CD8-positive, alpha-beta memory T cell (primary cell): ENCODE measurements at regions not wholly inside any gene's neighbourhood (a gene's known extent, or its start where the extent isn't known, plus 50 kb on each side); places are given as distances from the start of the nearest gene placed in this dataset.

Experiments
- CTCF ChIA-PET: fragments of 350-600 bp; sonication (Branson Sonifier 250); formaldehyde crosslinking; loops from one replicate; lab custom pipeline; 2021; ENCODE audit warnings: antibody characterized with exemption; lab: Charles Lee
- POLR2A ChIA-PET: fragments of 350-600 bp; sonication (Branson Sonifier 250); formaldehyde crosslinking; loops from one replicate; lab custom pipeline; 2021; ENCODE audit warnings: antibody characterized with exemption; lab: Charles Lee
- DNase-seq, 5 donors: peaks; one replicate each; pipeline versions ENCODE4 v3.0.0 to v3.0.0-alpha.2; 2020 to 2022; ENCODE audit warnings: mixed read lengths in 1 of 5
- H3K27ac ChIP-seq: one replicate; pipeline ENCODE4 v1.7.0; 2013; ENCODE audit warnings: low read depth, mild to moderate bottlenecking, low read length, moderate library complexity
- H3K27me3 ChIP-seq: 2 replicates; pipeline ENCODE4 v1.7.0; 2013; ENCODE audit warnings: low read length, mild to moderate bottlenecking; ENCODE audit not compliant: insufficient read depth, poor library complexity, severe bottlenecking
- H3K36me3 ChIP-seq: 2 replicates; pipeline ENCODE4 v1.7.0; 2013; ENCODE audit warnings: mild to moderate bottlenecking, low read length, moderate library complexity; ENCODE audit not compliant: insufficient read depth
- H3K4me1 ChIP-seq: 2 replicates; pipeline ENCODE4 v1.7.0; 2013; ENCODE audit warnings: mild to moderate bottlenecking, low read length, moderate library complexity; ENCODE audit not compliant: insufficient read depth
- H3K4me3 ChIP-seq: 2 replicates; pipeline ENCODE4 v1.7.0; 2013; ENCODE audit warnings: mild to moderate bottlenecking, low read length
- H3K9me3 ChIP-seq: 2 replicates; pipeline ENCODE4 v1.7.0; 2013; ENCODE audit warnings: mild to moderate bottlenecking, low read length
- H3K27ac Mint-ChIP-seq, 8 donors: one replicate each; pipeline ENCODE4 v1.8.0; 2020 to 2021; ENCODE audit warnings: mixed read lengths in 8 of 8, mild to moderate bottlenecking in 6 of 8, inconsistent platforms in 3 of 8, moderate library complexity in 3 of 8
- H3K27me3 Mint-ChIP-seq, 2 donors: one replicate each; pipeline ENCODE4 v1.8.0; 2020 to 2021; ENCODE audit warnings: mixed read lengths in 2 of 2, mild to moderate bottlenecking in 1 of 2, moderate library complexity in 1 of 2
- H3K36me3 Mint-ChIP-seq, 3 donors: one replicate each; pipeline ENCODE4 v1.8.0; 2020 to 2021; ENCODE audit warnings: mixed read lengths in 3 of 3, inconsistent platforms in 1 of 3, mild to moderate bottlenecking in 1 of 3
- H3K4me1 Mint-ChIP-seq, 3 donors: one replicate each; pipeline ENCODE4 v1.8.0; 2020 to 2021; ENCODE audit warnings: mixed read lengths in 3 of 3, inconsistent platforms in 1 of 3, mild to moderate bottlenecking in 1 of 3
- H3K4me3 Mint-ChIP-seq, 7 donors: one replicate each; pipeline ENCODE4 v1.8.0; 2020 to 2021; ENCODE audit warnings: mixed read lengths in 7 of 7, mild to moderate bottlenecking in 6 of 7, moderate library complexity in 4 of 7, inconsistent platforms in 2 of 7
- H3K9me3 Mint-ChIP-seq, 5 donors: one replicate each; pipeline ENCODE4 v1.8.0; 2020 to 2022; ENCODE audit warnings: mixed read lengths in 5 of 5, mild to moderate bottlenecking in 3 of 5, moderate library complexity in 2 of 5, inconsistent platforms in 1 of 5

DNA sequence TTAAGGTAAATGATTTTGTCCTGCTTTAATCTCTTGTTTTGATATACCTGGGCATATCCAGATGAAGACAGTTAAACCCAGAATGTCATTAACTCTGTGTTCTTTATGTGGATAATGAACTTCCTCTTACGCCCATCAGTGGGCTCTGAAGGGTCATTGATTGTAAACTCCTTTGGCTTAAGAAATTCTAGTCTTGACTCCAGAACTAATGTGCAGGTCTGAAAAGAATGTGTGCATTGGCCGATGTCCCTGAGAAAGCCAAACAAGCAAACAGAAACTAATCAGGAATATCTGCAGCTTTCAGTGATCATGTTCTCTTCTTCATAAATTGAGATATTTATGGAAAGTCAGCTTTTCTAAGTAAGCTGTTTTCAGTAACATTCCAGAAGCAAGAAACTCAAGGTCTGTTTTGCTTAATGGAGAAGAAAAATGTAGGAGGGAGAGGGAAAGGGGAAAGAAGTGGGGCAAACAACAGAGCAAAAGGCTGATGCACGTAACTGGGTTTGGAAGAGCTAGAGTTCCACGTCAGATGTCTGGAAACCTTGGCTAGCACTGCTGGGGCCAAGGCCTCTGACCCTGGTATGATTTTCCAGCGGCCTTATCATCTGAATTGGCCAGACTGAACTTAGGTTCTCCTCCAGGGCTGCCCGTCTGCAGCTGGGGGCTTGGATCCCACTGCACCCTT, 61.3 kb upstream of the FHL2 start:
- Mint-ChIP-seq H3K4me1 (no peaks in the 10 kb centered on the region), H3K27me3 (peaks cover 2 to 13% of the 10 kb centered on the region in 2 donors), H3K36me3 (no peaks in the 10 kb centered on the region), H3K4me3 (no peak overlapping the region), H3K9me3 (no peaks in the 10 kb centered on the region), H3K27ac (no peak overlapping the region)
- Histone ChIP-seq H3K9me3 (no peaks in the 10 kb centered on the region), H3K27ac (no peak overlapping the region), H3K36me3 (no peaks in the 10 kb centered on the region), H3K4me1 (no peaks in the 10 kb centered on the region), H3K4me3 (no peak overlapping the region), H3K27me3 (no peaks in the 10 kb centered on the region)
- no peak for DNase-seq
- ChIA-PET POLR2A (no interaction called here), CTCF (interaction anchor here (0.7 to 1.4 kb wide), 2 partner anchors 9 to 27 kb away, joined by 3 to 4 read pairs; no protein-coding TSS in a partner anchor)

DNA sequence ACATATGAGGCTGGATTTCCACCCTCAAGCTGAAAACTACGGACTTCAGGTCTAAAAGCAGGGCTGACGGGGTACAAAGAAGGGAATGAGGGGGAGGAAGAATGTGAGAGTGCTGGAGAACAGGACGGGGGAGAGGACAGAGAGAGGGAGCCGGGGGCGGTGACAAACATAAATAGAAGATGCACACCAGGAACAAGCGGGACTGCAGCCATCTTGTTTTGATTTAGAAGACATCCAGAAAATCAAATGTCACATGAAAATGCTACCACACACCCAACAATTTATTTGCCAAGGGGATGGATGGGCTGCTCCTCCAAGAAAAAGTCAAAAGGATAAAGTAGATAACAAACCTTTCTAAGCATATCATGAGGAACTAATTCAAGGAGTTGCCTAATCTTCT, 59.2 kb upstream of the FHL2 start:
- H3K27me3 ChIP-seq, result no peaks in the 10 kb centered on the region
- no peak overlapping the region for H3K4me3 ChIP-seq
- Mint-ChIP-seq H3K27ac (no peak overlapping the region), H3K4me1 (no peaks in the 10 kb centered on the region), H3K9me3 (no peaks in the 10 kb centered on the region), H3K36me3 (no peaks in the 10 kb centered on the region), H3K4me3 (no peak overlapping the region), H3K27me3 (peaks cover under 1 to 4% of the 10 kb centered on the region in 2 donors)
- H3K9me3 ChIP-seq, result no peaks in the 10 kb centered on the region
- no peaks in the 10 kb centered on the region for H3K36me3 ChIP-seq
- no peaks in the 10 kb centered on the region for H3K4me1 ChIP-seq
- H3K27ac ChIP-seq, result no peak overlapping the region
- ChIA-PET POLR2A (no interaction called here), CTCF (no interaction called here)
- DNase-seq, result no peak

DNA sequence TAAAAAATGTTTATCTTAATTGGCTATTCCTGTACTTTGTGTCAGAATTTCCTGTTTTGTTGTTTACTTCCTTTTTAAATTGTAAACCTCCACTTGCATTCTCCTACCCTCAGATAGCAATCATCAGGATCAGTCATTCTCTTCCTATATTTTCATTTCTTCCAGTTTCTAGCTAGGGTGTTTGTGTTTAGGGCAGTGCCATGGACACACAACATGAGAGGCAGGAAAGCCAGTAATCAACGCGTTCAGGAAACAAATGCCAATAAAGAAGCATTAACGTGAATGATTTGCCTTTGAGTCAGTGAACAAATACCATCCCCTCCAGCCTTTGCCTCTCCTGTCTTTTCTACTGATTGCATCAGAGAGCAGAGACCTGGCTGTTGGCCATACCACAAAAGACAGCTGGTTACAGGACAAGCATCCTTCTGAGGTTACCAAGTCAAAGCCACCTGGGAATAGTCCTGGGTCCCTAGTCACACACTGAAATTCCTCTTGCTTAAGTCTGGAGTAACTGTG, 56.7 kb upstream of the FHL2 start:
- Mint-ChIP-seq H3K36me3 (no peaks in the 10 kb centered on the region), H3K4me1 (no peaks in the 10 kb centered on the region), H3K9me3 (no peaks in the 10 kb centered on the region), H3K27me3 (peaks cover 3 to 8% of the 10 kb centered on the region in 2 donors), H3K27ac (no peak overlapping the region), H3K4me3 (no peak overlapping the region)
- no peaks in the 10 kb centered on the region for H3K27me3 ChIP-seq
- no peak for DNase-seq
- no peaks in the 10 kb centered on the region for H3K4me1 ChIP-seq
- ChIA-PET POLR2A (no interaction called here), CTCF (no interaction called here)
- no peak overlapping the region for H3K27ac ChIP-seq
- H3K9me3 ChIP-seq, result no peaks in the 10 kb centered on the region
- H3K36me3 ChIP-seq, result no peaks in the 10 kb centered on the region
- H3K4me3 ChIP-seq, result no peak overlapping the region

DNA sequence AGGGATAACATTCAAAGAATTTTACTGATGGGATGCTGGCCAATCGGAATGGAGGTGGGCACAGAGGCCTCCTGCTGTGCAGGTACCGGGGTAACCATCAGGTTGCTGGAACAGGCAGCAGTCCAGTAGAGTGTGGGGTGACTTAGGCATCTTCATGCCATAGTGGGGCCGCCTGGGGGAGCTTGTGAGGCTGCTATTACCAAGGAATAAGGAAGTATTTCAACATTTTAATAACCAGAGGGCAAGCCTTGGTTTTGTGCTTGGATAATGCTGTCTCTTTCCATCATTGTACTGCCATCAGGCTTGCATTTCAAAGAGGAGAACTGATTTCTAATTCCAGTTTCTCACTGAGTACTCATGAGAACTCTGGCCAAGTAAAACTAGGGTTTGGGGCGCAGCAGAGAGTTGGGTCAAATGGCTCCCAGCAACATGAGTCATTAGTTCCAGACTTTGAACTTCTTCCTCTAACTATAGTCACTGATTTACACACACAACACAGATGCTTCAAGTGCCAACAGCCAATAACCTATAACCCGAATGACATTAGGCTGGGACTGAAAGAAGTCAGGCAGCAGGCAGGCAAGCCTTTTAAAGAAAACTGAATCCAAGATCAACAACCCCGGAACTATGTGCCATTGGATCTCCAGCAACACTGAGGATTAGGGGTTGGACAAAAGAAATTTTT, 56.1 kb upstream of the FHL2 start:
- Mint-ChIP-seq H3K36me3 (no peaks in the 10 kb centered on the region), H3K27me3 (peaks cover 6 to 12% of the 10 kb centered on the region in 2 donors), H3K4me1 (no peaks in the 10 kb centered on the region), H3K27ac (no peak overlapping the region), H3K9me3 (no peaks in the 10 kb centered on the region), H3K4me3 (no peak overlapping the region)
- Histone ChIP-seq H3K27ac (no peak overlapping the region), H3K4me3 (no peak overlapping the region), H3K4me1 (no peaks in the 10 kb centered on the region), H3K9me3 (no peaks in the 10 kb centered on the region), H3K27me3 (no peaks in the 10 kb centered on the region), H3K36me3 (no peaks in the 10 kb centered on the region)
- ChIA-PET CTCF (no interaction called here), POLR2A (no interaction called here)
- no peak for DNase-seq

DNA sequence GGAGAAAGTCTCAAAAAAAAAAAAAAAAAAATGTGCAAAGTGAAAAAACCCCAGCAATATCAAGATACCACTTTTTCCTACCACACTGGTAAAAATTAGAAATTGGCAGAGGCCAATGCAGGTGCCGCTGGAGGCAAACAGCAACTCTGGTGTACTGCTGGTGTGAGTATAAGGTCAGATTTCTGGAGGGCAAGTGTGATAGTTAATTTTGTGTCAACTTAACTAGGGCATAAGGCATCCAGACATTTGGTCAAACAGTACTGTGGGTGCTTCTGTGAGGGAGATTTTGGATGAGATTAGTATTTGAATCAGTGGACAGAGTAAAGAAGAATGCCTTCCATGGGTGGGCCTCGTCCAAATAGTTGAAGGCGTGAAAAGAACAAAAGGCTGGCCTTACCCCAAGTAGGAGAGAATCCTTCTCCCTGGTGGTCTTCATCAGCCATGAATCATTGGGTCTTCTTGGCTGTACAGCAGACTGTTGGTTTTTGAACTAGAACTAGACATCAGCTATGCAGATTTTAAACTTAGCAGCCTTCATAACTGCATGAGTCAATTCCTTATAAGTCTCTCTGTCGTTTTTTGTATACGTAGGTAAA, 52.8 kb upstream of the FHL2 start:
- no peak overlapping the region for H3K4me3 Mint-ChIP-seq
- no peaks in the 10 kb centered on the region for H3K4me1 ChIP-seq
- H3K36me3 ChIP-seq, result no peaks in the 10 kb centered on the region
- H3K27ac ChIP-seq, result no peak overlapping the region
- no peaks in the 10 kb centered on the region for H3K36me3 Mint-ChIP-seq
- no peak overlapping the region for H3K27ac Mint-ChIP-seq
- no peaks in the 10 kb centered on the region for H3K4me1 Mint-ChIP-seq
- ChIA-PET POLR2A (no interaction called here), CTCF (interaction anchor here (1.2 kb wide), 1 partner anchor 10 kb away, joined by 3 read pairs; no protein-coding TSS in a partner anchor)
- no peak for DNase-seq
- no peaks in the 10 kb centered on the region for H3K9me3 ChIP-seq
- H3K27me3 ChIP-seq, result no peaks in the 10 kb centered on the region
- no peaks in the 10 kb centered on the region for H3K9me3 Mint-ChIP-seq
- H3K4me3 ChIP-seq, result no peak overlapping the region
- peaks cover 20 to 42% of the 10 kb centered on the region in 2 donors for H3K27me3 Mint-ChIP-seq

DNA sequence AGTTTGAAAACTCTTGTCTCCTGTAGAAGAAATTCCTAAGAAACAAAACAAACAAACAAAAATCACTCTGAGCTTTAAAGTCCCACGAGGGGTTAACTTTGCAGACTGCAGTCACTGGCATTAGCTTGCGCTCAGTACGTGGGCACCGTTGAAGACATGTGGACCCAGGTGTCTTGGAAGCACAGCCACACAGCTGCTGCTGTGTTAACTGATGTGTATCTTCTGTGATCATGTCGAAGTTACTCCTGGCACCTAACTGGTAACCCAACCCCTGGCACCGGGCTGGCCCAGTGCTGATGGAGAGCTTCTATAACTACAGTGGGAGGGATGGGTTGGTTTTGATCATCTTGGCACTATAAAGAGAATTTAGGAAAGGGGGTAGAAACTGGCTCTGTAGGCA, 51.6 kb upstream of the FHL2 start:
- H3K9me3 Mint-ChIP-seq, result no peaks in the 10 kb centered on the region
- H3K4me3 ChIP-seq, result no peak overlapping the region
- ChIA-PET CTCF (interaction anchor here (1.2 kb wide), 1 partner anchor 11 kb away, joined by 3 read pairs; no protein-coding TSS in a partner anchor), POLR2A (no interaction called here)
- no peaks in the 10 kb centered on the region for H3K36me3 ChIP-seq
- H3K4me1 ChIP-seq, result no peaks in the 10 kb centered on the region
- no peak overlapping the region for H3K4me3 Mint-ChIP-seq
- peaks cover 20 to 41% of the 10 kb centered on the region in 2 donors for H3K27me3 Mint-ChIP-seq
- no peaks in the 10 kb centered on the region for H3K36me3 Mint-ChIP-seq
- H3K9me3 ChIP-seq, result no peaks in the 10 kb centered on the region
- no peak overlapping the region for H3K27ac Mint-ChIP-seq
- no peaks in the 10 kb centered on the region for H3K27me3 ChIP-seq
- H3K27ac ChIP-seq, result no peak overlapping the region
- no peak for DNase-seq
- H3K4me1 Mint-ChIP-seq, result no peaks in the 10 kb centered on the region

DNA sequence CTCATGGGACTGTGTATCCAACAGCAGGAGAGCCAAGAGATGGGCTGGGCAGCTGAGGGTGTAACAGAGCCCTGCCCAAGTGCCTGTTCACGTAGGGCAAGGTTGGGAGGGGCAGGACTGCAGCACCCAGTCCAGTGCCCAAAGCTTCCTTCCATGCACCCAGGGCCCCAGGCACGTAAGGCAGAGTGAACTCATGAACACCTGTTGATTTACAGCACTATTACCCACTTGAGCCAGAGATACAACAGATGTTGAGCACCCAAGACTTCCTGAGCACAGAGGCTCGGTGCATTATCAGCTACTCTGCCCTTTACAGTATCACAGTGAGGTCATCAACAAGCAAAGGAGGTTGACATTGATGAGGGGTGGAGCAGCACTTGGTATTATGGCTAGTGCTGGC, 50.2 kb upstream of the FHL2 start:
- no peak overlapping the region for H3K4me3 ChIP-seq
- H3K4me1 ChIP-seq, result no peaks in the 10 kb centered on the region
- Mint-ChIP-seq H3K36me3 (no peaks in the 10 kb centered on the region), H3K4me1 (no peaks in the 10 kb centered on the region), H3K27me3 (peaks cover 22 to 50% of the 10 kb centered on the region in 2 donors), H3K4me3 (no peak overlapping the region), H3K9me3 (no peaks in the 10 kb centered on the region), H3K27ac (no peak overlapping the region)
- H3K9me3 ChIP-seq, result no peaks in the 10 kb centered on the region
- ChIA-PET POLR2A (no interaction called here), CTCF (interaction anchor here (1.1 kb wide), 1 partner anchor 57 kb away, joined by 3 read pairs; no protein-coding TSS in a partner anchor)
- no peaks in the 10 kb centered on the region for H3K27me3 ChIP-seq
- no peak for DNase-seq
- no peaks in the 10 kb centered on the region for H3K36me3 ChIP-seq
- H3K27ac ChIP-seq, result no peak overlapping the region
